Stimulated activated CD4-positive, alpha-beta T cell treated with anti-CD3 and anti-CD28 coated beads, Interleukin-15, amount 100 ng/mL, for 48 hours (primary cell): ENCODE measurements at regions not wholly inside any gene's neighbourhood (a gene's known extent, or its start where the extent isn't known, plus 50 kb on each side); places are given as distances from the start of the nearest gene placed in this dataset.

Experiments used
- DNase-seq, 2 donors: peaks; one replicate each; pipeline ENCODE4 v3.0.0-alpha.2; 2020; ENCODE audit warnings: low read depth in 2 of 2

GRCh38 chr6:166106076-166106686 is 61.5 kb downstream of the TBXT start:
- peak; percentile 44 to 51 for DNase-seq

- DNase-seq = no peak
Observed at GRCh38 chr6:166105341-166106075, 62.1 kb downstream of the TBXT start.

GRCh38 chr6:166104872-166105271 is 62.8 kb downstream of the TBXT start:
- no peak for DNase-seq

- no peak for DNase-seq
Observed at GRCh38 chr6:166104107-166104506, 63.5 kb downstream of the TBXT start.

- no peak for DNase-seq
Observed at GRCh38 chr6:166101819-166102419, 65.7 kb downstream of the TBXT start.

GRCh38 chr6:166097914-166098522 is 69.6 kb downstream of the TBXT start:
- DNase-seq = peak; percentile 32 to 41

- DNase-seq = no peak
Observed at GRCh38 chr6:166087852-166088251, 79.8 kb downstream of the TBXT start.

GRCh38 chr6:166087246-166087645 is 80.4 kb downstream of the TBXT start:
- DNase-seq = no peak

GRCh38 chr6:166085500-166085899 is 82.2 kb downstream of the TBXT start:
- DNase-seq = no peak

- DNase-seq = no peak
Observed at GRCh38 chr6:166084951-166085350, 82.7 kb downstream of the TBXT start.

- no peak for DNase-seq
Observed at GRCh38 chr6:166079841-166080240, 87.8 kb downstream of the TBXT start.

GRCh38 chr6:166078294-166078693 is 89.4 kb downstream of the TBXT start:
- DNase-seq = no peak

- no peak for DNase-seq
Observed at GRCh38 chr6:166076625-166077024, 91.0 kb downstream of the TBXT start.

- DNase-seq = no peak
Observed at GRCh38 chr6:166075925-166076324, 91.7 kb downstream of the TBXT start.

- DNase-seq = no peak
Observed at GRCh38 chr6:166075186-166075585, 92.5 kb downstream of the TBXT start.

GRCh38 chr6:166073082-166073481 is 94.6 kb downstream of the TBXT start:
- no peak for DNase-seq

- DNase-seq = no peak
Observed at GRCh38 chr6:166068768-166069167, 98.9 kb downstream of the TBXT start.

GRCh38 chr6:166058064-166058739 is 109.4 kb downstream of the TBXT start:
- DNase-seq = no peak

GRCh38 chr6:166057431-166057830 is 110.2 kb downstream of the TBXT start:
- DNase-seq = no peak

- DNase-seq = no peak
Observed at GRCh38 chr6:166056637-166057036, 111.0 kb downstream of the TBXT start.

GRCh38 chr6:166055801-166056200 is 111.8 kb downstream of the TBXT start:
- no peak for DNase-seq

GRCh38 chr6:166052837-166053236 is 114.8 kb downstream of the TBXT start:
- DNase-seq = no peak
